OCI-LY7 (cell line): ENCODE measurements at regions not wholly inside any gene's neighbourhood (a gene's known extent, or its start where the extent isn't known, plus 50 kb on each side); places are given as distances from the start of the nearest gene placed in this dataset.

Experiments used
- BruUV-seq: library from RNA; stranded (reverse); fragments of 400-500 nt; replicated peaks from 2 replicates; lab custom pipeline; 2021; lab: Mats Ljungman, UMichigan
- CTCF ChIA-PET: fragments of 300-600 bp; sonication (Branson Sonifier 250); formaldehyde crosslinking; loops from one replicate; lab custom pipeline; 2022; ENCODE audit warnings: antibody characterized with exemption; ENCODE audit not compliant: unreplicated experiment; lab: Charles Lee
- POLR2A ChIA-PET: fragments of 300-600 bp; sonication (Branson Sonifier 250); formaldehyde crosslinking; loops from one replicate; lab custom pipeline; 2022; ENCODE audit warnings: antibody characterized with exemption; lab: Charles Lee
- DNase-seq: peaks from one replicate; pipeline ENCODE4 v3.0.0-alpha.2; 2015; ENCODE audit warnings: low spot score
- H2AFZ ChIP-seq: fragments of 200-600 bp; sonication (generic), shearing (Covaris generic); 2 replicates; pipeline ENCODE4 v1.6.1; 2014; ENCODE audit warnings: mild to moderate bottlenecking, antibody characterized with exemption, low read length, moderate library complexity
- H3K27ac ChIP-seq: fragments of 200-600 bp; sonication (generic); 2 replicates; pipeline ENCODE4 v1.5.1; 2014; ENCODE audit warnings: mixed run types, low read depth, mild to moderate bottlenecking, moderate library complexity, low read length, inconsistent platforms; ENCODE audit not compliant: poor library complexity, severe bottlenecking
- H3K36me3 ChIP-seq: fragments of 200-600 bp; sonication (generic); 2 replicates; pipeline ENCODE4 v1.6.1; 2014; ENCODE audit warnings: mild to moderate bottlenecking, antibody characterized with exemption, low read length, moderate library complexity, mixed read lengths; ENCODE audit not compliant: insufficient read depth
- H3K4me1 ChIP-seq: fragments of 200-600 bp; sonication (generic); 2 replicates; pipeline ENCODE4 v1.5.1; 2014; ENCODE audit warnings: mild to moderate bottlenecking, low read length; ENCODE audit not compliant: insufficient read depth, poor library complexity, severe bottlenecking
- H3K4me2 ChIP-seq: fragments of 200-600 bp; sonication (generic); 2 replicates; pipeline ENCODE4 v1.6.1; 2014; ENCODE audit warnings: mild to moderate bottlenecking, low read length
- H3K4me3 ChIP-seq: fragments of 200-600 bp; sonication (generic); 2 replicates; pipeline ENCODE4 v1.5.1; 2014; ENCODE audit warnings: mild to moderate bottlenecking, low read depth, low read length; ENCODE audit not compliant: poor library complexity, severe bottlenecking
- H3K79me2 ChIP-seq: fragments of 200-600 bp; sonication (generic); 2 replicates; pipeline ENCODE4 v1.6.1; 2016; ENCODE audit warnings: low read depth, mild to moderate bottlenecking, low read length, moderate library complexity, mixed read lengths; ENCODE audit not compliant: insufficient read depth
- H3K9me2 ChIP-seq: fragments of 200-600 bp; sonication (generic); 2 replicates; pipeline ENCODE4 v1.6.1; 2016; ENCODE audit warnings: mild to moderate bottlenecking, low read length, mixed read lengths; ENCODE audit not compliant: insufficient read depth
- H3K9me3 ChIP-seq: fragments of 200-600 bp; sonication (generic); 2 replicates; pipeline ENCODE4 v1.6.1; 2014; ENCODE audit warnings: mild to moderate bottlenecking, mixed run types, low read length, mixed read lengths
- H4K20me1 ChIP-seq: fragments of 200-600 bp; sonication (generic); 2 replicates; pipeline ENCODE4 v1.6.1; 2014; ENCODE audit warnings: mild to moderate bottlenecking, antibody characterized with exemption, low read length, moderate library complexity, mixed read lengths; ENCODE audit not compliant: insufficient read depth
- EZH2phosphoT487 ChIP-seq: fragments of 200-600 bp; sonication (generic); IDR thresholded peaks from 2 replicates; pipeline ENCODE4 v1.6.1; 2018; ENCODE audit warnings: low read depth, borderline replicate concordance, mild to moderate bottlenecking, mixed run types, antibody characterized with exemption, low read length, moderate library complexity, mixed read lengths
- intact Hi-C: fragments of 100-400 bp; cut with micrococcal nuclease; formaldehyde crosslinking; loops from one replicate; pipeline ENCODE4 v1.10.0; 2022; ENCODE audit not compliant: unreplicated experiment
- TF ChIP-seq, protein P1 (sequence below): fragments of 200-600 bp; sonication (generic); conservative IDR thresholded peaks from 2 replicates; pipeline ENCODE4 v1.5.1; 2014; ENCODE audit warnings: mild to moderate bottlenecking, antibody characterized with exemption, low read length, moderate library complexity, mixed read lengths

DNA sequence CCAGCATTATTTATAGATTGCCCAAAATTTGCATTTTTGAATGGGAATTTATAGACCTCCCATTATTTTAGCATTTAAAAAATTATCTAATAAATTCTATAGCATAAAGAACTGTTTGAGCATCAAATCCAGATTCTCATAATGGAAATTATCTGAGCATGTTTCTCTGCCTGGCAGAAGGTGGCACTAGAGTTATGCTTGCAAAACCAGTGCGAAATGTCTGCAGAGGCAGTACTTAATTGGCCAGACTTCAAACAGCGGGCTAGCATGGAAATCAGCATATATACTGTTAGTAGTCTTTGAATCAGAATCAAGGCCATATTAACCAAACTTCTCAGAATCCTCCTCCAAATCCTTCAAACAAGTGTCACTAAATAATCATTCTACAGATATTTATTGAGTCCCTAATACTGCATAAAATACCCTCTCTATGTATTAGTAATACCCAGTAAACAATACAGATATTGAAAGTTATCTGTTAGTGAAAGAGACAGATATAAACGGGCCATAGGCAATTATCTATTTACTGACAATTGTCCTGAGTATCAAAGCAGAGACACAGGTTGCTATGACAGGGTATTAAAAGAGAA, 78.7 kb upstream of the DCLK2 start:
- no TSS peak for BruUV-seq
- no peak for TF ChIP-seq EZH2phosphoT487
- TF ChIP-seq, protein P1, sequence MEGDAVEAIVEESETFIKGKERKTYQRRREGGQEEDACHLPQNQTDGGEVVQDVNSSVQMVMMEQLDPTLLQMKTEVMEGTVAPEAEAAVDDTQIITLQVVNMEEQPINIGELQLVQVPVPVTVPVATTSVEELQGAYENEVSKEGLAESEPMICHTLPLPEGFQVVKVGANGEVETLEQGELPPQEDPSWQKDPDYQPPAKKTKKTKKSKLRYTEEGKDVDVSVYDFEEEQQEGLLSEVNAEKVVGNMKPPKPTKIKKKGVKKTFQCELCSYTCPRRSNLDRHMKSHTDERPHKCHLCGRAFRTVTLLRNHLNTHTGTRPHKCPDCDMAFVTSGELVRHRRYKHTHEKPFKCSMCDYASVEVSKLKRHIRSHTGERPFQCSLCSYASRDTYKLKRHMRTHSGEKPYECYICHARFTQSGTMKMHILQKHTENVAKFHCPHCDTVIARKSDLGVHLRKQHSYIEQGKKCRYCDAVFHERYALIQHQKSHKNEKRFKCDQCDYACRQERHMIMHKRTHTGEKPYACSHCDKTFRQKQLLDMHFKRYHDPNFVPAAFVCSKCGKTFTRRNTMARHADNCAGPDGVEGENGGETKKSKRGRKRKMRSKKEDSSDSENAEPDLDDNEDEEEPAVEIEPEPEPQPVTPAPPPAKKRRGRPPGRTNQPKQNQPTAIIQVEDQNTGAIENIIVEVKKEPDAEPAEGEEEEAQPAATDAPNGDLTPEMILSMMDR: peak; percentile 80
- no peaks in the 10 kb centered on the region for H4K20me1 ChIP-seq
- no peaks in the 10 kb centered on the region for H3K79me2 ChIP-seq
- H2AFZ ChIP-seq: no peak overlapping the region
- intact Hi-C loops: loop anchor here (5.0 kb wide), 1 partner anchor 243 kb away; no protein-coding TSS in a partner anchor
- H3K4me1 ChIP-seq: no peaks in the 10 kb centered on the region
- H3K4me2 ChIP-seq: no peak overlapping the region
- ChIA-PET POLR2A (no interaction called here), CTCF (no interaction called here)
- DNase-seq: peak; percentile 32
- no peaks in the 10 kb centered on the region for H3K9me3 ChIP-seq
- H3K9me2 ChIP-seq: no peaks in the 10 kb centered on the region
- H3K27ac ChIP-seq: no peak overlapping the region
- H3K4me3 ChIP-seq: no peak overlapping the region
- H3K36me3 ChIP-seq: no peaks in the 10 kb centered on the region

DNA sequence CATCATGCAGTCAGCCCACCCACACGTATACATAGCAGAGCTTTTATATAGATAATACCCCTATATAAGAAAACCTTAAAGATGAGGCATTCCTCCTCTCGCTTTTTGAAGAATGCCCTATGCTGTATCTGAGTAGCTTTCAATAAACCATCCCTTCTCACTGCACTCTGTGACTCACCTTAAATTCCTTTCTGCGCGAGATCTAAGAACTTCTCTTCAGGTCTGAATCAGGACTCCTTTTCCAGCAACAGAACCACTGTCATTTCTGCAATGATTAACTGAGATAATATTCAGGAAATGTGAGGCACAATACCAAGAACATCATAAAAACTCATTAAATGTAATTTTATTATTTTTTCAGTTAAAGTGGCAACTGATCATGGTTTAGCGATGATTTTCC, 76.4 kb upstream of the DCLK2 start:
- ChIA-PET POLR2A (interaction anchor here (0.8 kb wide), 1 partner anchor 32 kb away, joined by 3 read pairs; no protein-coding TSS in a partner anchor), CTCF (no interaction called here)
- intact Hi-C loops: no loop called here
- Histone ChIP-seq H3K27ac (no peak overlapping the region), H3K36me3 (no peaks in the 10 kb centered on the region), H2AFZ (no peak overlapping the region), H4K20me1 (no peaks in the 10 kb centered on the region), H3K4me2 (no peak overlapping the region), H3K79me2 (no peaks in the 10 kb centered on the region), H3K4me1 (no peaks in the 10 kb centered on the region), H3K4me3 (no peak overlapping the region), H3K9me2 (no peaks in the 10 kb centered on the region), H3K9me3 (no peaks in the 10 kb centered on the region)
- DNase-seq: no peak
- BruUV-seq: no TSS peak
- no peak for TF ChIP-seq EZH2phosphoT487
- TF ChIP-seq, protein P1: no peak

DNA sequence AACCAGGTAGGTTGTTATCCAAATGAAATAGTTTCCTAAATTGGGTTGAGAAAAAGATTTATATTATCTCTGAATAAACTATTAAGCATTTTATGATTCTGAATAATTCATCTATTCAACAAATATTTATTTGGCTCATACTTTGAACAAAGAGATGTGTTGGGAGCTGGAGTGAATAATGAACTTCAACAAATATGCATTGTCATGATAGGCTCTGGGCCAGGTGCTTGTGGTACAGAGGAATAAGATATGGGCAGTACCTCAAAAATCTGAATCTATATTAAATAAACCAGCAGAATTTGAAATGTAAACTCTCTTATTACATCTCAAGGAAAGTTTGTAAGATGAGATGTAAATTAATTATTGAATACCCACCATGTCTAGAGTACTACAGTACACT, 75.7 kb upstream of the DCLK2 start:
- Histone ChIP-seq H3K9me3 (no peaks in the 10 kb centered on the region), H3K4me3 (no peak overlapping the region), H2AFZ (no peak overlapping the region), H3K27ac (no peak overlapping the region), H3K36me3 (no peaks in the 10 kb centered on the region), H4K20me1 (no peaks in the 10 kb centered on the region), H3K4me2 (no peak overlapping the region), H3K4me1 (no peaks in the 10 kb centered on the region), H3K9me2 (no peaks in the 10 kb centered on the region), H3K79me2 (no peaks in the 10 kb centered on the region)
- intact Hi-C loops: no loop called here
- no peak for DNase-seq
- TF ChIP-seq, protein P1: no peak
- TF ChIP-seq EZH2phosphoT487: no peak
- ChIA-PET POLR2A (no interaction called here), CTCF (no interaction called here)
- BruUV-seq: no TSS peak
